GM18867 (cell line): ENCODE measurements at regions not wholly inside any gene's neighbourhood (a gene's known extent, or its start where the extent isn't known, plus 50 kb on each side); places are given as distances from the start of the nearest gene placed in this dataset.

ENCODE experiments used
- ATAC-seq: cut with Tn5 transposase; IDR thresholded peaks from one replicate; pipeline ENCODE4 v1.9.1; 2021; ENCODE audit warnings: mild to moderate bottlenecking, moderate library complexity; ENCODE audit not compliant: unreplicated experiment

DNA sequence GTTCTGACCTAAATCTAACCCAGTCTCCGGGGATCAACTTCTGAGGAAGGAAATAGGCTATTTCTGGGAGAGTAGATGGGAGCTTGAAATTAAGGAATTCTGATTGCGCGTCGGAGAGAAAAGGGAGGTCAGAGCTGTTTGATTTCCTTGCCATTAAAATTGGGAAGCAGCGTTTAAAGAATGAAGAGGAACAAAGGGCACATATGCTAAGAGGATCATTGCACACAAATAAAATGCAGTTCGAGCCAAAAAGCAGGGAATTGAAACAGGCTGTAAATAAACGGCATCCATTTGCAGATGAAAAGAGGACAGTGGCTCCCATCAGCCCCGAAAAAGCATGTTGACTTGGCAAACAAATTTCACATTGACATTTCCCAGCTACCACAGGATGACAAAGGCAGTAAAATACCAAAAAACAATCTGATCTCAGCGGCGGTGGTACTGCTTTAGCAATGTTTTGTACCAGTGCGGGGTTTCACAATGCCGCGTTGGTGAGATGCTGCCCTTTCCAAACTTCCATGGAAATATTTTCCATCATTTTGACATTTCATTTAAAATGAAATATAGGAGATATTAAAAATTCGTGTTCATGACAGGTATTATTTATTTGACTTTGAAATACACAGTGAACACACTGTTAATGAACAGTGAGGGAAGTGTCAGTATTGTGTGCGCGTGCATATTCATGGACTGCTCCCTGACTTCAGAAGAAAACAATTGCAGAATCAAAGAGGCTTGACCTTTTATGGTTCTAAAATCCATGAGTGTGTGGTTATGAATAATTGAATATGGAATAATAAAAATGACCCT is 108.8 kb downstream of the SQOR start:
- ATAC-seq: no peak

DNA sequence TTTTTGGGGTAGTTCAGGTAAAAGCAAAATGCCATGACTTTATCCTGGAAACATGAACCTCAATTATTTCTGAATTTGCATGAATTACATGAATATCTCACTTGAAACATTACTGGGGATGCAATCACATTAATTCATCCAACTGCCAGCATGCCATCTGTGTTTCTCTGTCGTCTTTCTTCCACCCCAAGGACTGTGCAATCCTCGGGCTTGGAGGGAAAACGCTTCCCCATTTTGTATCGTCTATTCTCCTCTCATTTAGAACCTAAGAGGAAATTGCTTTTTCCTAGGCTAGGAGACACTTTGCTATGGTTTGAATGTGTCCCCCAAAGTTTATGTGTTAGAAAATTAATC is 109.4 kb downstream of the SQOR start:
- ATAC-seq: no peak

DNA sequence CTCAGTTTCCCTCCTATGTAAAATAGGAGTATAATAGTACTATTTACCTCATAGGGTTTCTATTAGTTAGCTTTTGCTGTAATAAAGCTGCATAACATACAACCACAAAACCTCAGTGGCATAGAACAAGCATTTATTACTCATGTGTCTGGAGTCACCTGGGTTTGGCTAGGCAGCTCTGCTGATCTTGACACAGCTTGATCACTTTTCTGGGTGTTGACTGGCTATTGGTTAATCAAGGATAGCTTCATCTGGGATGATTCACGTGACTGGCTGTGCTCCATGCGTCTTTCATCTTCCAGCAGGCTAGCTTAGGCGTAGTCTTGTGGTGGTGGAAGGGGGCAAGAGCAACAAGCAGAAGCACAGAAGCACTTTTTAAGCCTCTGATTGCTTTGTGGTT is 112.6 kb downstream of the SQOR start:
- ATAC-seq: no peak

DNA sequence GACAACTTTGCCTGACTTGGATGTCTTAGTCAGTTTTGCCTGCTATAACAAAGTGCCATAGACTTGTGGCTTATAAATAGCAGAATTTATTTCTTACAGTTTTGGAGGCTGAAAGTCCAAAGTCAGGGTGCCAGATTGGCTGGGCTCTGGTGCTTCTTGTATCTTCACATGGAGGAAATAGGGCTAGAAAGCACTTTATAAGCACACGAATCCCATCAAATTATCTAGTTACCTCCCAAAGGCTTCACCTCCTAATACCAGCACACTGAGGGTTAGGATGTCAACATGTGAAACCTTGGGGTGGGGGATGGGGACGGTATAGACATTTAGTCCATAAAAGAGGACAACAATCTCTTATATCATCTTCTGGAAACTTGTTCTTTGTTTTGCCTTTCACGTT is 116.8 kb downstream of the SQOR start:
- no peak for ATAC-seq

DNA sequence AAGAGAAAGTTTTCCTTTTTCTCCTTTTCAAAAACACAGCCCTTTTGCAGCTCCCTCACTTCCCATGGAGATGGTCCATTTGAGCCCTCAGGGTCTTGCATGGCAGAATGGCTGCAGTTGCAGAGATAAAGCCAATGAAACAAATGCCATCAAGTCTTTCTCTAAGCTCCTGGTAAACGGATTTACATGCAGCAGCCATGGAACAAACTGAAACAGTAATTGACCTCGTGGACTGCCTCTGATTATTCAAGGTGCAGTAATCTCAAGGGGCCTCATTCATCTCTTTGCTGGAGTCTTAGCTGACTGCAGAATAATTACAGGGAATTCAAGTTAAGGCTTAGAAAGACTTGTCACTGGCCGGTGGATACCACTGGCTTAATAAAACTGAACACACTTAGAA is 125.1 kb downstream of the SQOR start:
- ATAC-seq: no peak

DNA sequence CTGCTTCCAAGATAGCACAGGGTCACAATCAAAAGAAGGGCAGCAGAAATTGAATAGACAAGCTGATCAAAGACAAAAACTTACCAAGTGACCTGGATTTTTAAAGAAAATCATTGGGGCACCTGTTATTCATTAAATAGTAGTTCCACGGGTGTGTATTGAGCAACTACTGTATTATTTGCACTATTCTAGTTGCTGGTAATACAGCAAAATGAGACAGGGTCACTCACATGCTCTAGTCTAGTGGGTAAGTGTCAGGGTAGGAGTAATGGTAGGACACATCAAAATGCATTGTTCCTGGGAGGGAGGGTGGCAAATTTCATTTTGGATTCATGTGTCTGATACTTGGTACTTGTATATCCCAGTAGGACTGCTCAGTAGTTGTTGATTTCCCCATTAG is 127.9 kb downstream of the SQOR start:
- no peak for ATAC-seq

DNA sequence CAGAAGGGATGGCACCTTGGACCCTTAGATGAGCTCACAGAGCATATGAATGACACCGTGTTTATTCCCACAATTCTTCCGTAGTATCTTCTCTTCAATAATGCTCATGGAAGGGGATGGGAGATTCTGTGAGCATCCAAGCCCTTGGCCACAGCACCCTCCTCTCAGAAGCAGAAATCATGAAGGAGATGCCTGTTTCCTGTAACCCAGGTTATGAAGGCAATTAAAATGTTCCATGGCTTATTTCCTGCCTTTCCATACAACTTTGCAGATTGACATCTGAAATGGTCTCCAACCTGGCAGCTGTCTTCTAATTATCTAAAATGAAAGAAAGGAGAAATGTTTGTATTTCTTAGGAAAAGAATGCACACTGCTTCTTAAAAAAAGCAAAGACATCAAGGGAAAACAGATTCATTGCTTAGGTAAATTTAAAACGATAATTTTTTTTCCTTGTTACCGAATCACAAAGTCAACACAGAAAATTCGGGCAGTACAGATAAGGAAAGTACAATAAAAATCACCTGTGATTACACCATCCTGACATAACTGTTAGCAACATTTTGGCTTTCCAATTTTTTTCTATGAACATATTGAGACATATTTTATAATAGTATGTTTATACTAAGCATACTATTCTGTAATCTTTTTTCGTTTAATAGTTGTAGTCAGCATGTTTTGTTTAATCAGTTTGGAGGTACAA is 128.5 kb downstream of the SQOR start:
- ATAC-seq: no peak

DNA sequence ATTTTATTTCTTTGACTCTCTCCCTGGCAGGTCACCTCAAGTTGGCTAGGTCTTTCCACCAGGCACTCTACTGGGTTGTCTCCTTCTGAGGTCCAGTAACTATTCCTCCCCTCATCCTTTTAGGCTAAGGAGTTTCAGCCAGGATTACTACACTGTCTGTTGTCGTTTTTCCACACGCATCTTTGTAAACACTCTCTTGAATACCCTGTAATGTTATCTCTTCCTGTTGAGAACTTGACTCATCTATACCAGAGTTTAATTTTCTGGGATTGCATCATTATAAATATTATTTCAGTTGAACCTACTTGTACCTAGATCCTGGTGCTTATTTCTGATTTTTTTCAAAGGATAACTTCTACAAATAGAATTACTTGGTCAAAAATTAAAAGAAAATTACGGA is 138.3 kb downstream of the SQOR start:
- ATAC-seq: no peak

DNA sequence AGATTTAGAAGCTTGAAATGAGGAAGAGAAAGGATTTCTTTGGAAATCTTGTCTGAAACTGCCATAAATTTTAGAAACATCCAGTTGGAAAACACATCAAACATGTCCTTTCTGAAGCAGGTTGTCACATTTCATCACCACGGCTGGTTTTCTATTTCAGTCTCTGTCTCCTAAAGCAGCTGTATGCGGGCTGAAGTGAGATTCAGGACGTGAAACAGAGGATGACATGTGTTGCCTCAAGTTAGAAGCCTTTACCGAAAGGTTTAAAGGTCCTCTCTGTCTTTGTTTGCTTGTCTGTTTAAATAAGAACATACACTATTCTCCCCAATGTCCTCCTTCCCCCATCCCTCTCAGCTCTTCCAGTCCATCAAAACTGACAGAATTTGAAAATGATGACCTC is 141.9 kb downstream of the SQOR start:
- ATAC-seq: no peak

DNA sequence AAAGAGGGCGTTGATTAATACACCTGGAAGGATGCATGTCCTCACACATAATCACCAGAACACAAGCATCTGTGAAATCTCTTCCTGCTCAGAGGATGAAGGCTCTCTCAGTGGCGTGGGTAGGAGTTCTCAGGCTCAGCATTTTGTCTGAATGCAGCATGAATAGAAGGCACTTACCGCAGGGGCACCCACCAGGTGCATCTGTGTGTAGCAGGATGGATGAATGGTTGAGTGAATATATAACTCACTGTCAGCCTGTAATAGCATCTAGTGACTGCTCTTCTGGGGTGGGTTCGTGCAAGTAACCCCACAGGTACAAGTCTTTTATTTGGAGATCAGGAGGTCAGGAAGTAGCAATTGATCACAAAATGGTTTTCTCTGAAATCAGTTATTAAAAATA is 143.0 kb downstream of the SQOR start:
- ATAC-seq: no peak

DNA sequence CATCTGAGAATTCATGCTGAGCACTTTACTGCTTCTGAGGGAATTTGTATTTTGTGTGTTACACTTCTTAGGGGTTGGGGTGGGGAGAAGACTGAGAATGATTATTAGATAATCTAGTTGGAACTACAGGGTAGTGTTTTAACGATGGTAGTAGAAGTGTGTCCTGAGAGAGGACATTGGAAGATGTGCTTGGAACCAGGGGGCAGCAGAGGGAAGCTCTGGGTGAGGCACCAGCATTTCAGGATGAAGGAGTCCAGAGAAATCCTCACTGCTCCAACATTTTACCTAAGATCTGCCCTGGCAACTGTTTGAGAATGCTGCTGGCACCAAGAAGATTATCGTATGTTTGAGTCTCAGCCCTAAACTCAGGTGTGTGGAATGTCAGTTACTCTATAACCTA is 145.5 kb downstream of the SQOR start:
- no peak for ATAC-seq

DNA sequence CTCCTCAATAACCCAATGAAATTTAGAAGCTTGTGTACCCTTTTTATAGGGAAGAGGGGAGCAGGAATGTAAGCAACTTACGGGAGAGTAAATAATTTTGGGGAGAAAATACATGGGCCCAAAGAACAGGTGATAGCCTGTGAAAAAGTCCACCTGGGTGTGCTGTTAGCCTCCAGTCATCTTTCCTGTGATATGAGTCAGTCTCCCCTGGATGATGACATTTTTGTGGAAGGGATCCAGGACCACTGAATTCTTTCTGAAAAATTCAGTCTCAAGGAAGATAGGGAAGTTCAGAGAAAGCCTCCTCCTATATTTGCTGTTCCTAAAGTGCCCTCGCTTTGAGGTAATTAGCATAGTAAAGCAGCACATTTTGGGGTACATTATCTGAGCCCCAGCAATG is 149.8 kb downstream of the SQOR start:
- ATAC-seq: no peak

DNA sequence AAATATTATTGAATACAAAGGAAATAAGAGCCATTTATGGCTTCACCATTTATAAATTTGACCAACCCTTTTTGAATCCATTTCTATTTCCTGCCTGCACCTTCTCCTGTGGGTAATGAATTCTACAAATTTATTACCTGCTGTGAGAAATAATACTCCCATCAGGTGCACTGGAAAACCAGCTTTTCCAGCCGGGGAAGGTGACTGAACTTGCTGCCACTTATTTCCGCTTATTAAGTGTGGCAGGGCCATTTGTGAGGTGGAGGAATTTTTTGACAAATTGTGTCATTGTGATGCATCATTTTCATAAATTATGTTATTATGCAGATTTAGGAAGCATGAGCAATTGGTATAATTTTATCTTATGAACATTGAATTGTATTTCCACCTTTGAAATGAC is 151.1 kb downstream of the SQOR start:
- ATAC-seq: no peak

DNA sequence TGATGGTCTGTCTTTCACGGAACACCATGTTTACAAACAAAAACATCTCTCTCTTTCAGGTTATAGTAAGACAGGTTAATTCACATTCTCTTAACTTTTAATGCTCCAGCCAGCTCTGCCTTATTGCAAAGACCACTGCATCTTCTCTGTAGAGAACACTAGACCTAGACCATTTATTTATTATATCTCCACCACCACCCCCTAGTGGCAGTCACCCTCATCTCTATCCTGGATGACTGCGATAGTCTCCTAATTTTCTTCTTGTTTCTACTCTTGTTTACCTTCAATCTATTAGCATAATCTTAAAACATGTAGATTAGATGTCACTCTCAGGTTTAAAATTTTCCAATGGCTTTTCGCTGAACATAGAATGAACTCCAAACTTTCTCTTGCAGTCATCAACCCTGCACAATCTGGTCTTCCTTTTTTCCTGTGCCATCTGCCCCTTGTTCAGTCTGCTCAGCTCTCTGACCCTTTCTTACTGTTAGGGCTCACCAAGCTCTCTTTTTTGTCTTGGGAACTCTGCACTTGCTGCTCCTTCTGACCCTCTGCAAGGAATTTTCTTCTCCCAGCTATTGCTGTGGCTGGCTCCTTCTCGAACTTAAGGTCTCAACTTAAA is 155.6 kb downstream of the SQOR start:
- no peak for ATAC-seq

DNA sequence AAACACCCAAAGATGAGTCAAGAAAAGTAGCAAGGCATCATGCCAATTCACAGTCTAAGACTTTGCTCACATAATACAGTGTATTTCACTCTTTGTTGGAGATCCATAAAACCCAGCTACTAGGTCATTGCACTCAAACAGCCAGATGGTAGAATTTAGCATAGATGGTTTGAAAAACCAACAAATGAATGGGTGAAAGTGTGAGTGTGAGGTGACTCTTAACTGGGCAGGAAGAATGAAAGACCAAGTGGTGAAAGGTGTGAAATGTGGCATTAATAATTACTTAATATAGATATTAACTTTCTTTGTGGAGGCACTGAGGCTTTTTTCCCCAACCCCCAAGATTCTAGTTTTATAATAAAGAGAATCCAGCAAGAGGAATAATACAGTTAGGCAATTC is 159.5 kb downstream of the SQOR start:
- ATAC-seq: peak; percentile 47

DNA sequence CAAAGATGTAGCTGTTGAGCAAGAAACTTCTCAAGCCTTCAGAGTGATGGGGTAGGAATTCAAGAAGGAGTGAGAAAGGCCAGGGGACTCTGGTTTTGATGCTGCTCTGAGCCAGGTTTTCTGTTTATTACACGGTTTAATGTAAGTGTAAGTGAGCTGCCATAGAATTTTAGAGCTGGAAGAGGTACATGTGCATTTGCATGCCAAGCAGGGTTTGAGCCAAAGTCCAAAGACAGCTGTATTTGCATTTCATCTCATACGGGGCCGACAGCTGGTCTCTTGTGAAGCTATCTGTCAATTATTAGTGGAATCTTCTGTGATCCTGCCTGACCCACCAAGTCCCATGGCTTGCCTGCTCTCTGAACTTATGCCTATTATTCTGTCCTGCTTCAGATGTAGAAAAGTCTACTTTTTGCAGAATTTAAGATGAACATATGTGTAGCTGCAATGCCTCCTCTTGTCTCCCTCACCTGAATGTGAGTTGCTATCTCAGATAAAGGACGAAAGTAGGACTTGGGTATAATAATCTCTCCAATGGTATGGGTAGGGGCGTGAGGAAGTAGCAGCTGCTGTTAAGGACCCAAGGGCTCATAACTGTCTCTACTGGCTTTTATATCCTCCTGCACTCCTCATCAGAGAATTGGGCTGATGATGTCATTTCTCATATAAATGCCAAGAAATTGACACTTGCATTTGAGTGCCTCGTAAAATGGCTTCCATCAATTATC is 160.0 kb downstream of the SQOR start:
- peak; percentile 45 for ATAC-seq

DNA sequence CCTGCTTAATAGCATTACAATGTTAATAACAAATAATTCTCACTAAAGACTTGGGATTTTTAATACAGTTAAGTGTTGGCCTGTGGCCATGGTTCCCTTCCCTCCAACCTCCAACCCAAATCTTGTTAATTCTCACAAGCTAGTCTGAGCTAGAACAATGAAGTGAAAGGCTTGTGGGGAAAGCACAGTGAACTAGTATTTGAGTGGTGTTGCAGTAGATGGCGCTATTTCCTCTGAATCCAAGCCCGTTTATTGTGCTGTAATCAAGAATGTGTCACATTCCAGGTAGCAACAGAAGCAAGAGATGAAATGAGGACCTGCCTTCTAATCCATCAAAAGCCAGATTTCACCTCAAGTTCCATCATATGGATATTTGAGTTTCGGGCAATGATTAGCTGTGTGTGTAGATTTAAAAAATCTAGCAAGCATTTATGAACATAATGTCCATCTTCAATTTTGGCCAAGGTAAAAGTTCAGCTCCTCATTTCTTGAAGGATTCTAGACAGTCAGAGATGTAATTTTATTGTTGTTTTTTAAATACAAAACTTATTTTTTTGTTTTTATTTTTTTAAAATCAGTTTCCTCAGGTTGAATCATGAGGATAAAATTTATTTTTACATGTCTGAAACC is 160.7 kb downstream of the SQOR start:
- ATAC-seq: no peak

DNA sequence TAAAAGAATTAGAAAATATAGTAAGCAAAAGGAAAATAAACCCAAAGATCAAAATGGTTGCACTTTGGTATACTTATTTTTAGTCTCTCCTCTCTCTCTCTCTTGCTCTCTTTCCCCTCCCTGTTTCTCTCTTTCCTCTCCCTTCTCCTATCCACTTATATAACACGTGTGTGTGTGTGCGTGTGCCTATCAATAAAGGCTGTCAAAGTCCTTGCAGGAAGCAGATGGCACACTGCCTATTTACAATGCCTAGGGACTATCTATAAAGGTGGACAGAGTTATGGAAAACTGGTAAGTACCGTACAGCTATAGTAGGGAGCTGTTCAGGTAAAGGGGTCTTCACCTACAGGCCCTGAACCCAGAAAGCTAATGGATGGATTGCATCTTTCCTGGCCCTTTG is 161.6 kb downstream of the SQOR start:
- ATAC-seq: no peak

DNA sequence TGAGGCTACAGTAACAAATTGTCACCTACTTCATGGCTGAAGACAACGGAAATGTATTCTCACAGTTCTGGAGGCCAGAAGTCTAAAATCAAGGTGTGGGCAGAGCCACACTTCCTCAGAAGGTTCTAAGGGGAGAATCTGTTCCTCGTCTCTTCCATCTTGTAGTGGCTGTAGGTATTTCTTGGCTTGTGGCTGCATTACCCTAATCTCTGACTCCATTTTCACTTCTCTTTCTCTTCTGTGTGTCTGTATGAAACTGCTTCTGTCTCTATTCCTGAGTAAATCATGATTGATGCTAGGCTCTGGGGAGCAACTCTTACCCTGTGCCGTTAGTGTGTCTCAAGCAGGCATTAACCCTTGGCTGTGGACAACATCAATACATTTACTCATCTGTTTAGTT is 164.7 kb downstream of the SQOR start:
- peak; percentile 79 for ATAC-seq

DNA sequence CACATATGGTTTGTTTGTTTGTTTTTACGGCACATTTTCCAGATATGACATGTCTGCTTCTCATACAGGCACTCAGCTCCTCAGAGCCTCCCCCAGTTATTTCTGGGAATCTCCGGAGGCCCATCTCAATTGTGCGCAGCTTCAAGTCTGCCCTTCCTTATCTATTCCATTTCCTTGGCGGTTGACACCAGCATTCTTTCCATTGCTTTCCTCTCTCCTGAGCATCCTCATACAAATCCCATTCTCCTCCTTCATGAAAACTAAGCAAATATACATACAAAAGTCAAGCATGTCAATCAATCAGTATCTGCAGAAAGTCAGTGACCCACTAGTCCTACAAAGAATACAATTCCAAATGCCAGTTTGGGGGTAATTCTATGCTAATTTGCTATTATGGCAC is 166.7 kb downstream of the SQOR start:
- ATAC-seq: no peak

DNA sequence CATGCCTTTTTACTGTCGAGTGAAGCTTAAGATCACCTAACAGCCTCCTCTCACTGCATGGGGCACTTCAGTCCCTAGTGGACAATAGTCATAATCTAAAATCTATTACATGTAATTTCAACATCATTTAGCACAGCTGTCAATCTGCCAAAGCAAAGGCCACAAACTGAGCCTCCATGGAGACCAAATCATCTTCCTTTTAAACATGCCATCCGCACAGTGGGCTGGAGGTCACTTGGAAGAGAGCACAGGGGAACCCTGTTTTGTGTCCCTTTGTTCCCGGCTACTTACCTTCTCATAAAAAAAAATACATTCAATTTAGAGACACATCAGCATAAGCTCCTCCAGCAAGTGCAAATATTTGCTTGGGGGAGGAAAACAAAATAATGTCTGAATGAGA is 167.3 kb downstream of the SQOR start:
- no peak for ATAC-seq
